Keratinocyte (primary cell): ENCODE measurements at regions not wholly inside any gene's neighbourhood (a gene's known extent, or its start where the extent isn't known, plus 50 kb on each side); places are given as distances from the start of the nearest gene placed in this dataset.

Source experiments
- EZH2 ChIP-seq: IDR thresholded peaks from one replicate; pipeline ENCODE4 v1.6.1; 2012; ENCODE audit warnings: inconsistent platforms, mild to moderate bottlenecking, low read length, moderate library complexity
- TF ChIP-seq, protein P1 (sequence below), 3 experiments: IDR thresholded peaks in 1 of 3; conservative IDR thresholded peaks in 1 of 3; optimal IDR thresholded peaks in 1 of 3; 2 replicates in 2 of 3; 3 replicates in 1 of 3; pipeline versions ENCODE3 to v1.5.1; 2011; ENCODE audit warnings: low read length in 3 of 3, mild to moderate bottlenecking in 3 of 3, moderate library complexity in 2 of 3, control low read depth in 1 of 3, inconsistent platforms in 1 of 3; ENCODE audit not compliant: insufficient read depth in 2 of 3; ENCODE audit errors: extremely low read depth in 1 of 3

DNA sequence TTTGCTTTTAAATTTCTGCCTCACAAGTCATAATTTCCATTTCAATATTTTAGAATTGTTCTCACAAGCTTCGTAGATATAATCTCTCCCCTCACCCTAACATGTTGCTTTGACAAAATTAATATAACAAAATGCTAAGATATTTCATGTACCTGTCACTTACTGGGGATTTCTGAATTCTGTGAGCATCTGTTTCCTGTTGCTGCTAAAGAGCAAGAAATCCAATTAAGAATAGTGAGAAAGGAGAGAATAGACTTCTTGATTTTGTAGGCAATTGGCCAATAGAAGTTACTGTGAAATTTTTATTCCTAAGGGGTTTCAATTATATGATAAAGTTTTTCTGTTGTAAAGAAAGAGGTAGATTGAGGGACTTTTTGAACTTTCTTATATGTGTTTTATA, 796.5 kb upstream of the ARRDC3 start:
- TF ChIP-seq, protein P1, sequence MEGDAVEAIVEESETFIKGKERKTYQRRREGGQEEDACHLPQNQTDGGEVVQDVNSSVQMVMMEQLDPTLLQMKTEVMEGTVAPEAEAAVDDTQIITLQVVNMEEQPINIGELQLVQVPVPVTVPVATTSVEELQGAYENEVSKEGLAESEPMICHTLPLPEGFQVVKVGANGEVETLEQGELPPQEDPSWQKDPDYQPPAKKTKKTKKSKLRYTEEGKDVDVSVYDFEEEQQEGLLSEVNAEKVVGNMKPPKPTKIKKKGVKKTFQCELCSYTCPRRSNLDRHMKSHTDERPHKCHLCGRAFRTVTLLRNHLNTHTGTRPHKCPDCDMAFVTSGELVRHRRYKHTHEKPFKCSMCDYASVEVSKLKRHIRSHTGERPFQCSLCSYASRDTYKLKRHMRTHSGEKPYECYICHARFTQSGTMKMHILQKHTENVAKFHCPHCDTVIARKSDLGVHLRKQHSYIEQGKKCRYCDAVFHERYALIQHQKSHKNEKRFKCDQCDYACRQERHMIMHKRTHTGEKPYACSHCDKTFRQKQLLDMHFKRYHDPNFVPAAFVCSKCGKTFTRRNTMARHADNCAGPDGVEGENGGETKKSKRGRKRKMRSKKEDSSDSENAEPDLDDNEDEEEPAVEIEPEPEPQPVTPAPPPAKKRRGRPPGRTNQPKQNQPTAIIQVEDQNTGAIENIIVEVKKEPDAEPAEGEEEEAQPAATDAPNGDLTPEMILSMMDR (optimal IDR thresholded peaks at IDR 0.05 in 1 of 3, IDR thresholded peaks at IDR 0.05 in 1 of 3, conservative IDR thresholded peaks at IDR 0.05 in 1 of 3; ENCODE audit: extremely low read depth in 1 of 3, insufficient read depth in 2 of 3, low read length in 3 of 3), result no peak
- TF ChIP-seq EZH2, result no peak
